NOMO-1 treated with dmso at 0.1 percent for 144 hours (cell line): ENCODE measurements at regions not wholly inside any gene's neighbourhood (a gene's known extent, or its start where the extent isn't known, plus 50 kb on each side); places are given as distances from the start of the nearest gene placed in this dataset.
"Not testable (repeated sequence)": the region's sequence is repeated elsewhere in the genome, so short reads cannot be mapped to it uniquely, and the experiment has no call there.

Experiments
- DNase-seq: peaks from one replicate; lab custom pipeline; 2025; ENCODE audit not compliant: unreplicated experiment; lab: John Stamatoyannopoulos, UW

GRCh38 chr18:71303743-71304142 lies 1014.9 kb downstream of the SOCS6 start:
- not testable (repeated sequence) for DNase-seq

GRCh38 chr18:71301596-71301995 lies 1012.8 kb downstream of the SOCS6 start:
- DNase-seq, result no peak

- not testable (repeated sequence) for DNase-seq
These were observed 1005.4 kb downstream of the SOCS6 start for GRCh38 chr18:71294201-71294600.

GRCh38 chr18:71293322-71293721 lies 1004.5 kb downstream of the SOCS6 start:
- DNase-seq, result no peak

GRCh38 chr18:71287268-71287667 lies 998.4 kb downstream of the SOCS6 start:
- DNase-seq, result no peak

- DNase-seq, result no peak
These were observed 963.6 kb downstream of the SOCS6 start for GRCh38 chr18:71252351-71252865.

- no peak for DNase-seq
These were observed 961.3 kb downstream of the SOCS6 start for GRCh38 chr18:71250191-71250590.

- DNase-seq, result no peak
These were observed 960.9 kb downstream of the SOCS6 start for GRCh38 chr18:71249791-71250190.

GRCh38 chr18:71242981-71243380 lies 954.1 kb downstream of the SOCS6 start:
- no peak for DNase-seq

GRCh38 chr18:71238974-71239624 lies 950.3 kb downstream of the SOCS6 start:
- DNase-seq, result no peak

- no peak for DNase-seq
These were observed 948.8 kb downstream of the SOCS6 start for GRCh38 chr18:71237641-71238040.

- DNase-seq, result no peak
These were observed 944.3 kb downstream of the SOCS6 start for GRCh38 chr18:71233177-71233576.

GRCh38 chr18:71223486-71223885 lies 934.6 kb downstream of the SOCS6 start:
- DNase-seq, result no peak

- no peak for DNase-seq
These were observed 932.6 kb downstream of the SOCS6 start for GRCh38 chr18:71221405-71221804.

GRCh38 chr18:71212739-71213138 lies 923.9 kb downstream of the SOCS6 start:
- DNase-seq, result not testable (repeated sequence)

- DNase-seq, result no peak
These were observed 923.4 kb downstream of the SOCS6 start for GRCh38 chr18:71212222-71212621.

GRCh38 chr18:71209944-71210343 lies 921.1 kb downstream of the SOCS6 start:
- no peak for DNase-seq

- DNase-seq, result no peak
These were observed 905.6 kb downstream of the SOCS6 start for GRCh38 chr18:71194438-71194837.

- no peak for DNase-seq
These were observed 900.7 kb downstream of the SOCS6 start for GRCh38 chr18:71189581-71189980.

GRCh38 chr18:71168557-71169145 lies 879.8 kb downstream of the SOCS6 start:
- DNase-seq, result no peak

- DNase-seq, result no peak
These were observed 847.6 kb downstream of the SOCS6 start for GRCh38 chr18:71136487-71136886.

GRCh38 chr18:71134122-71134521 lies 845.3 kb downstream of the SOCS6 start:
- no peak for DNase-seq

- DNase-seq, result no peak
These were observed 843.1 kb downstream of the SOCS6 start for GRCh38 chr18:71131918-71132317.
